ENCODE measurements at regions not wholly inside any gene's neighbourhood (a gene's known extent, or its start where the extent isn't known, plus 50 kb on each side); places are given as distances from the start of the nearest gene placed in this dataset.

DNA sequence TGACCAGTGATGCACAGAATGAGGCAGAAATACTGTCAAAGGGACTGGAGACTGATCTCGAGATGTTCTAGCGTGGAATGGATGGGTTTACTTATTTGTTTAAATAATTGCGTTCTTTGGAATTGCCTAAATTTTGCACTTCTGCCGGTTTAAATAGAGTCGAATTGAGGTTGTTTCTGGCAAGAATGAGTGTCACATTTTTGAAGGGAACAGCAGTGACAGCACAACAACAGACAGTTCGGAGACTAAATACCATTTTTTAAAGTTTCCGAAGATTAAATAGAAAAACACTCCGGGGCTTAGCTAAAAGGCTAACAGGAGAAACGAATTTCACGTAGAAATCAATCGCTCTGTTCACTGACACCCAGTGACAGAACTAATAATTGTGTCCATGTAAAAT is 969.2 kb upstream of the RBFOX1 start:
- H3K27ac ChIP-seq (ENCODE audit: extremely low read depth, low read depth, low read length) = no peak overlapping the region
- no peaks in the 10 kb centered on the region for H3K36me3 ChIP-seq (ENCODE audit: control insufficient read depth in 2 of 2, insufficient read depth in 1 of 2, low read length in 2 of 2)
- no peak for TF ChIP-seq ZNF175 (tag by site-specific recombination; IDR thresholded peaks at IDR 0.05)
- TF ChIP-seq, protein P1, sequence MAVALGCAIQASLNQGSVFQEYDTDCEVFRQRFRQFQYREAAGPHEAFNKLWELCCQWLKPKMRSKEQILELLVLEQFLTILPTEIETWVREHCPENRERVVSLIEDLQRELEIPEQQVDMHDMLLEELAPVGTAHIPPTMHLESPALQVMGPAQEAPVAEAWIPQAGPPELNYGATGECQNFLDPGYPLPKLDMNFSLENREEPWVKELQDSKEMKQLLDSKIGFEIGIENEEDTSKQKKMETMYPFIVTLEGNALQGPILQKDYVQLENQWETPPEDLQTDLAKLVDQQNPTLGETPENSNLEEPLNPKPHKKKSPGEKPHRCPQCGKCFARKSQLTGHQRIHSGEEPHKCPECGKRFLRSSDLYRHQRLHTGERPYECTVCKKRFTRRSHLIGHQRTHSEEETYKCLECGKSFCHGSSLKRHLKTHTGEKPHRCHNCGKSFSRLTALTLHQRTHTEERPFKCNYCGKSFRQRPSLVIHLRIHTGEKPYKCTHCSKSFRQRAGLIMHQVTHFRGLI (tag by site-specific recombination; IDR thresholded peaks at IDR 0.05) = no peak
- no peak for TF ChIP-seq ZNF140 (tag by site-specific recombination; IDR thresholded peaks at IDR 0.05)
- no peak for TF ChIP-seq ZNF184 (tag by site-specific recombination; IDR thresholded peaks at IDR 0.05)
- no peak for TF ChIP-seq ZNF324 (tag by site-specific recombination; IDR thresholded peaks at IDR 0.05)
- no peak for TF ChIP-seq SCRT1 (tag by site-specific recombination; IDR thresholded peaks at IDR 0.05; ENCODE audit: borderline replicate concordance)
- no peaks in the 10 kb centered on the region for H3K4me1 ChIP-seq (ENCODE audit: control insufficient read depth, insufficient read depth, low read length)
- ChIA-PET POLR2A (no interaction called here), CTCF (no interaction called here)
- H3K4me3 ChIP-seq (ENCODE audit: low read depth, low read length) = no peak overlapping the region
- H3K9me3 ChIP-seq (ENCODE audit: control insufficient read depth, insufficient read depth, low read depth, low read length) = no peaks in the 10 kb centered on the region

DNA sequence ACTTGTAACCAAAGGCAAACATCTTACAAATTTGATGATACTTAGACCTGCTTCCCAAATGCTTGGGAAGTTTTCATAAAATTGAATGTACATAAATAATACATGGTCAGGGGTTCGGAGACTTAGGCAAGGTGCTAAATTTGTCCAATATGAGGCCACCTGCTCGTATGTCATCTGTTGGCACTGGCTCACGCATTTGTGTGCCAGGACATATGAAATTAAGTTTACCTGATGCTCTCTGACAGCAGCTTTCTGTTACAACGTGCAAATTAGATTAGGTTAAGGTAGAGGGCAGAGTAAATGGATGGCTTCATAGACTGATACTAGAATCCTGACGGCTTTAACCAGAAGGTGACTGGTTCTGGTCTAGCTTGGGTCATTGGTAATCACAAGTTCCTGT is 970.3 kb upstream of the RBFOX1 start:
- POLR2A ChIA-PET = no interaction called here
- H3K4me3 ChIP-seq (ENCODE audit: low read depth, low read length) = no peak overlapping the region
- no peaks in the 10 kb centered on the region for H3K9me3 ChIP-seq (ENCODE audit: control insufficient read depth, insufficient read depth, low read depth, low read length)
- no peak overlapping the region for H3K27ac ChIP-seq (ENCODE audit: extremely low read depth, low read depth, low read length)
- TF ChIP-seq ZNF248 (tag by site-specific recombination; IDR thresholded peaks at IDR 0.05) (no peak), MEIS1 (CRISPR knock-in tag; IDR thresholded peaks at IDR 0.05; ENCODE audit: borderline replicate concordance) (no peak), ZFHX2 (tag by site-specific recombination; conservative IDR thresholded peaks at IDR 0.05) (no peak), ZNF23 (tag by site-specific recombination; IDR thresholded peaks at IDR 0.05; ENCODE audit: borderline replicate concordance) (no peak), ZBTB48 (tag by site-specific recombination; IDR thresholded peaks at IDR 0.05) (no peak), ZNF16 (tag by site-specific recombination; IDR thresholded peaks at IDR 0.05; ENCODE audit: low read depth) (no peak), TRIM28 (IDR thresholded peaks at IDR 0.05; ENCODE audit: borderline replicate concordance, low read length) (no peak), ZEB2 (tag by site-specific recombination; IDR thresholded peaks at IDR 0.05) (no peak), ZNF274 (IDR thresholded peaks at IDR 0.05; ENCODE audit: low read length) (no peak), ZNF274 (tag by site-specific recombination; IDR thresholded peaks at IDR 0.05; ENCODE audit: borderline replicate concordance) (no peak), BCL11B (tag by site-specific recombination; IDR thresholded peaks at IDR 0.05; ENCODE audit: low read depth) (no peak)
- TF ChIP-seq, protein P2, sequence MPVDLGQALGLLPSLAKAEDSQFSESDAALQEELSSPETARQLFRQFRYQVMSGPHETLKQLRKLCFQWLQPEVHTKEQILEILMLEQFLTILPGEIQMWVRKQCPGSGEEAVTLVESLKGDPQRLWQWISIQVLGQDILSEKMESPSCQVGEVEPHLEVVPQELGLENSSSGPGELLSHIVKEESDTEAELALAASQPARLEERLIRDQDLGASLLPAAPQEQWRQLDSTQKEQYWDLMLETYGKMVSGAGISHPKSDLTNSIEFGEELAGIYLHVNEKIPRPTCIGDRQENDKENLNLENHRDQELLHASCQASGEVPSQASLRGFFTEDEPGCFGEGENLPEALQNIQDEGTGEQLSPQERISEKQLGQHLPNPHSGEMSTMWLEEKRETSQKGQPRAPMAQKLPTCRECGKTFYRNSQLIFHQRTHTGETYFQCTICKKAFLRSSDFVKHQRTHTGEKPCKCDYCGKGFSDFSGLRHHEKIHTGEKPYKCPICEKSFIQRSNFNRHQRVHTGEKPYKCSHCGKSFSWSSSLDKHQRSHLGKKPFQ (tag by site-specific recombination; IDR thresholded peaks at IDR 0.05) = no peak
- TF ChIP-seq, protein P3, sequence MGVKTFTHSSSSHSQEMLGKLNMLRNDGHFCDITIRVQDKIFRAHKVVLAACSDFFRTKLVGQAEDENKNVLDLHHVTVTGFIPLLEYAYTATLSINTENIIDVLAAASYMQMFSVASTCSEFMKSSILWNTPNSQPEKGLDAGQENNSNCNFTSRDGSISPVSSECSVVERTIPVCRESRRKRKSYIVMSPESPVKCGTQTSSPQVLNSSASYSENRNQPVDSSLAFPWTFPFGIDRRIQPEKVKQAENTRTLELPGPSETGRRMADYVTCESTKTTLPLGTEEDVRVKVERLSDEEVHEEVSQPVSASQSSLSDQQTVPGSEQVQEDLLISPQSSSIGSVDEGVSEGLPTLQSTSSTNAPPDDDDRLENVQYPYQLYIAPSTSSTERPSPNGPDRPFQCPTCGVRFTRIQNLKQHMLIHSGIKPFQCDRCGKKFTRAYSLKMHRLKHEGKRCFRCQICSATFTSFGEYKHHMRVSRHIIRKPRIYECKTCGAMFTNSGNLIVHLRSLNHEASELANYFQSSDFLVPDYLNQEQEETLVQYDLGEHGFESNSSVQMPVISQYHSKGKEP (tag by site-specific recombination; IDR thresholded peaks at IDR 0.05) = no peak
- H3K36me3 ChIP-seq (ENCODE audit: control insufficient read depth in 2 of 2, insufficient read depth in 1 of 2, low read length in 2 of 2) = no peaks in the 10 kb centered on the region
- no peaks in the 10 kb centered on the region for H3K4me1 ChIP-seq (ENCODE audit: control insufficient read depth, insufficient read depth, low read length)
- CTCF ChIA-PET = no interaction called here

DNA sequence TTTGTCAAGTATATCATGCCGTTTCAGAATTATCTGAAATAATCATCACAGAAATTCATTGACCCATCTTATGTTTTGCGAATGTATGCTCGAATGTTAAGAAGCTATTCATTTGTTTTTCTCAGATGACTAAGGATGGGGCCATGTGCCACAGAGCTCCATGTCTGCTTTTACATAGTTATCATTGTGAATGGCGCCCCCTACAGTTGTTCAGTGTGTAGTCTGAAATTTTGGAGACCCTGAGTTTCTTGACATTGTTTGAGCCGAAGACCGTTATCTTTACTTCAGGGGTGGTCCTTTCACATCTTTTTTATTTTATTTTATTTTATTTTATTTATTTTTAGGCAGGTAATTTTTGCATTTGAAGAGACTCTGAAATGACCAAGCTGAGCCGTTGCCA is 972.0 kb upstream of the RBFOX1 start:
- H3K9me3 ChIP-seq (ENCODE audit: control insufficient read depth, insufficient read depth, low read depth, low read length) = no peaks in the 10 kb centered on the region
- no peaks in the 10 kb centered on the region for H3K36me3 ChIP-seq (ENCODE audit: control insufficient read depth in 2 of 2, insufficient read depth in 1 of 2, low read length in 2 of 2)
- CTCF ChIA-PET = interaction anchor here (0.7 kb wide), 1 partner anchor 40 kb away, joined by 3 read pairs; no protein-coding TSS in a partner anchor
- POLR2A ChIA-PET = no interaction called here
- no peak overlapping the region for H3K27ac ChIP-seq (ENCODE audit: extremely low read depth, low read depth, low read length)
- no peaks in the 10 kb centered on the region for H3K4me1 ChIP-seq (ENCODE audit: control insufficient read depth, insufficient read depth, low read length)
- H3K4me3 ChIP-seq (ENCODE audit: low read depth, low read length) = no peak overlapping the region
- no peak for TF ChIP-seq ZNF585B (tag by site-specific recombination; IDR thresholded peaks at IDR 0.05)
- TF ChIP-seq ZBTB20 (tag by site-specific recombination; IDR thresholded peaks at IDR 0.05) = no peak

Measured in HEK293 (cell line).